Loucy (cell line): ENCODE measurements at regions not wholly inside any gene's neighbourhood (a gene's known extent, or its start where the extent isn't known, plus 50 kb on each side); places are given as distances from the start of the nearest gene placed in this dataset.

Experiments used
- CTCF ChIP-seq: fragments of 200-600 bp; sonication (generic); conservative IDR thresholded peaks from 2 replicates; pipeline ENCODE4 v1.5.1; 2014; ENCODE audit warnings: mild to moderate bottlenecking, antibody characterized with exemption, low read length
- EZH2phosphoT487 ChIP-seq: fragments of 200-600 bp; IDR thresholded peaks from 2 replicates; pipeline ENCODE4 v1.6.1; 2018; ENCODE audit warnings: antibody characterized with exemption, mild to moderate bottlenecking, moderate library complexity, borderline replicate concordance

- no peak for TF ChIP-seq CTCF
- TF ChIP-seq EZH2phosphoT487, result no peak
Observed at GRCh38 chr20:61105395-61105794, 146.7 kb upstream of the CDH4 start.
